ENCODE measurements at regions not wholly inside any gene's neighbourhood (a gene's known extent, or its start where the extent isn't known, plus 50 kb on each side); places are given as distances from the start of the nearest gene placed in this dataset.
"Not testable (repeated sequence)": the region's sequence is repeated elsewhere in the genome, so short reads cannot be mapped to it uniquely, and the experiment has no call there.

- DNase-seq (ENCODE audit: low read depth): no peak
- H3K4me3 ChIP-seq (ENCODE audit: low read depth, low read length): no peak overlapping the region
Observed at GRCh38 chr14:40354754-40355153, 922.5 kb upstream of the FBXO33 start.

GRCh38 chr14:40348104-40348503 is 915.9 kb upstream of the FBXO33 start:
- not testable (repeated sequence) for H3K4me3 ChIP-seq (ENCODE audit: low read depth, low read length); DNase-seq (ENCODE audit: low read depth)

GRCh38 chr14:40347675-40348074 is 915.4 kb upstream of the FBXO33 start:
- no peak overlapping the region for H3K4me3 ChIP-seq (ENCODE audit: low read depth, low read length)
- DNase-seq (ENCODE audit: low read depth): no peak

DNA sequence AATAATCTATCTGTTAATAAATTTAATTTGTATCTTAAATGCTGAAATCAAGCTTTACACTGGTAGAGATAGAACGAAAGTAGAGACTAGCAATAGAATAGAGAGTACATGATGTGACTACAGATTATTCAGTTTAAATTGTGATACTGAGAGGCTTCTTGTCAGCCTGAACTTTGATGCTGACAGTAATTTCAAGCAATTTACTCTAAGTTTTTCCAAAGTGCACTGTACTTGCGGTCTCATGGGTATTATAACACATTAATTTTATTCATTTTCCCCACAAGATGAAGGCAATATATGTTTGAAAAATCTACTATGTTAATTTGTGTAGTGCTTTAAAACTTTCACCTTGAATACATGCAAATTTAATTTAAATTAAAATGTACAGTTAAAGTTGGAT is 914.0 kb upstream of the FBXO33 start:
- no peak for DNase-seq (ENCODE audit: low read depth)

DNA sequence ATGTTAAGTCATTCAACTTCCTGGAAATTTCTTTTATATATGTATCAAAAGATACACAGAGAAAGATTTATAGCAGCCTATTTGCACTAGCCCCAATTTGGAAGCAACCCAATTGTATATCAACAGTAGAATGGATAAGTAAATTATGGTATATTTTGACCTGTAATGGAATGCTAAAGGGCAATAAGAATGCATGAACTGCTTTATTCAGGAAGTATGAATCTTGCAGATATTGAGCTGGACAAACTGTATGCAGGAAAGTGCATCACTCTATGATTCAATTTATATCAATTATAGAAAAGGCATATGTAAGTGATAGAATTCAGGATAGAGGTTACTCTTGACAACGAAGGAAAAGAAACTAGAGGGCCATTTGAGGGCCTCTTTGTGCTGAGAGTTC is 913.1 kb upstream of the FBXO33 start:
- no peak for DNase-seq (ENCODE audit: low read depth)
- no peak overlapping the region for H3K4me3 ChIP-seq (ENCODE audit: low read depth, low read length)

More for the DNA sequence above, 914.0 kb upstream of the FBXO33 start:
- no peak overlapping the region for H3K4me3 ChIP-seq (ENCODE audit: low read depth, low read length)

GRCh38 chr14:40340708-40341107 is 908.5 kb upstream of the FBXO33 start:
- no peak overlapping the region for H3K4me3 ChIP-seq (ENCODE audit: low read depth, low read length)
- DNase-seq (ENCODE audit: low read depth): no peak

DNA sequence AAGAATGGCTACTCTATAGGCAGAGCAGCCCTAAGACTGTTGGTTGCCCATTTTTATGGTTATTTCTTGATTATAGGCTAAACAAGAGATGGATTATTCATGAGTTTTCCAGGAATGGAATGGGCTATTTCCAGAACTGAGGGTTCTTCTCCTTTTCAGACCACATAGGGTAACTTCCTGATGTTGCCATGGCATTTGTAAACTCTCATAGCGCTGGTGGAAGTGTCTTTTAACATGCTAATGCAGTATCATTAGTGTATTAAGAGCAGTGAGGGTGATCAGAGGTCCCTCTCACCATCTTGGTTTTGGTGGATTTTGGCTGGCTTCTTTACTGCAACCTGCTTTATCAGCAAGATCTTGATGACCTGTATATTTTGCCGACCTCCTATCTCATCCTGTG is 904.6 kb upstream of the FBXO33 start:
- no peak overlapping the region for H3K4me3 ChIP-seq (ENCODE audit: low read depth, low read length)
- no peak for DNase-seq (ENCODE audit: low read depth)

DNA sequence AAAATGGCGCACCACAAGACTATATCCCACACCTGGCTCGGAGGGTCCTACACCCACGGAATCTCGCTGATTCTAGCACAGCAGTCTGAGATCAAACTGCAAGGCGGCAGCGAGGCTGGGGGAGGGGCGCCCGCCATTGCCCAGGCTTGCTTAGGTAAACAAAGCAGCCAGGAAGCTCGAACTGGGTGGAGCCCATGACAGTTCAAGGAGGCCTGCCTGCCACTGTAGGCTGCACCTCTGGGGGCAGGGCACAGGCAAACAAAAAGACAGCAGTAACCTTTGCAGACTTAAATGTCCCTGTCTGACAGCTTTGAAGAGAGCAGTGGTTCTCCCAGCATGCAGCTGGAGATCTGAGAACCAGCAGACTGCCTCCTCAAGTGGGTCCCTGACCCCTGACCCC is 894.3 kb upstream of the FBXO33 start:
- not testable (repeated sequence) for H3K4me3 ChIP-seq (ENCODE audit: low read depth, low read length); DNase-seq (ENCODE audit: low read depth)

DNA sequence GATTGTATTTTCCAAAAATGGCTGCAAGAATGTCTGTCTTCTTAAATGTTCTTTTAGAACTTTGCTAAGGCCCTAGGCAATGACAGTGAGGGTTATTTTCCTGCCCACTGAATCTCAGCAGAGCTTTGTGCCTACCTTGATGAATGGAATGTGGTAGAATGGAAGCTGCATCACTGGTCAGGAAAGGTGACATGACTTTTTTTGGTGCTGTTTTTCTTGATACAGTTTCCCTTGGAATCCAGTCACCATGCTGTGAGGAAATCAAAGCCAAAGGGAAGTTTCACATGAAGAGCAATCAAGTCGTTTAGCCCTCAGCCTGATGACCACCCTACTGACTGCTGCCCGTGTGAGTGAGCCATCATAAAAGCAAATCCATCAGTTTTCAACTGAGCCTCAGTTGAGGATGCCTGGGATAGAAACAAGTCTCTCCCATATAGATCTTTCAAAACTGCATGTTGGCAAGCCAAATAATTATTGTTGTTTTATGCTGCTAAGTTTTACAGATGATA is 886.0 kb upstream of the FBXO33 start:
- H3K4me3 ChIP-seq (ENCODE audit: low read depth, low read length): no peak overlapping the region
- DNase-seq (ENCODE audit: low read depth): no peak

- no peak for DNase-seq (ENCODE audit: low read depth)
- H3K4me3 ChIP-seq (ENCODE audit: low read depth, low read length): no peak overlapping the region
Observed at GRCh38 chr14:40317690-40318089, 885.5 kb upstream of the FBXO33 start.

DNA sequence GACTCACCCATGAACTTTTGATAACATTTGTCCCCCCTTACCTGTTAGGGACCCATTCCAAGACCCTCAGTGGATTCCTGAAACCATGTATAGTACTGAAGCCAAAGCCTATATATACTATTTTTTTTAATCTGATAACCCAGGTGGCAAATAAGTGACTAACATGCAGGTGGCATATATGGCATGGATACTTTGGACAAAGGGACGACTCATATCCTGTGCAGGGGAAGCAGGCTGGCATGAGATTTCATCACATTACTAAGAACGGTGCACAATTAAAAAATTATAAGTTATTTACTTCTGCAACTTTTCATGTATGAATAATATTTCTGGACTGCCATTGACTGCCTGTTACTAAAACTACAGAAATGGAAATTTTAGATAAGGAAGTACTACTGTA is 880.1 kb upstream of the FBXO33 start:
- no peak for DNase-seq (ENCODE audit: low read depth)

DNA sequence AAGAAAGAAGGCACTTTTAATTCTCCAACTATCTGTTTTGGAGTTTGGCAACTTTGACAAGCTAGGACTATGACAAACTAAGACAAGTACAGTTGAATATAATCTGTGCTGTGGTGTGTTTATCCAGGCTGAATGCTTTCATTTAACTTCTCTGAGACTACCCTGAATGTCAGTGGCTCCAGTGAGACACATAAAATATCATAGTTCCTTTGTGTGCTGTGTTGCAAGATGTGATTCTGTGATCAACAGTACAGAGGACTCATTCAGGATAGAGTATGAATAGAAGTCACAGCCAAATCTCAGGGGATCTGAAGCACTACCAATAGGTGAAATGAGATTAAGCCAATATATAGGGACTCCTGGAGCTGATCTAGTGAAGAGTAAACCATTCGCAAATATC is 876.9 kb upstream of the FBXO33 start:
- H3K4me3 ChIP-seq (ENCODE audit: low read depth, low read length): no peak overlapping the region
- DNase-seq (ENCODE audit: low read depth): no peak

More for the DNA sequence above, 880.1 kb upstream of the FBXO33 start:
- H3K4me3 ChIP-seq (ENCODE audit: low read depth, low read length): no peak overlapping the region

- H3K4me3 ChIP-seq (ENCODE audit: low read depth, low read length): no peak overlapping the region
- DNase-seq (ENCODE audit: low read depth): no peak
Observed at GRCh38 chr14:40308240-40308639, 876.0 kb upstream of the FBXO33 start.

DNA sequence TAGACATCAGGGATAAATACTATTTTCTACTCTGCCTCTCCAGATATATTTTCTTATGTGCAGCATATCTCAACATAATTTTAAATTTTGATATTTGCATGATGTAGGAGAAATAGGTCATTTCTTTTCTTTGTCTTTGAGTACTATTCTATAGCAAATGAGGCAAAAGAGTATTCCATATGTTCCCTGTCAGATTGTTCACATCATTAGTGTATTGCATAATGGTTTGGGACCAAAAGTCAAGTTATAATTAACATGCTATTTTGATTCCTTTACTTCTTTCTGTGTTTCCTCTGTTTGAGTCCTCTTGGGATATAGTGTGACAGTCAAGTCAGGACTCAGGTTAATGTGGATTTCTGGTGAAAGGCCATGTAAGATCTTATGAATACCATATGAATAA is 864.6 kb upstream of the FBXO33 start:
- DNase-seq (ENCODE audit: low read depth): no peak
- no peak overlapping the region for H3K4me3 ChIP-seq (ENCODE audit: low read depth, low read length)

DNA sequence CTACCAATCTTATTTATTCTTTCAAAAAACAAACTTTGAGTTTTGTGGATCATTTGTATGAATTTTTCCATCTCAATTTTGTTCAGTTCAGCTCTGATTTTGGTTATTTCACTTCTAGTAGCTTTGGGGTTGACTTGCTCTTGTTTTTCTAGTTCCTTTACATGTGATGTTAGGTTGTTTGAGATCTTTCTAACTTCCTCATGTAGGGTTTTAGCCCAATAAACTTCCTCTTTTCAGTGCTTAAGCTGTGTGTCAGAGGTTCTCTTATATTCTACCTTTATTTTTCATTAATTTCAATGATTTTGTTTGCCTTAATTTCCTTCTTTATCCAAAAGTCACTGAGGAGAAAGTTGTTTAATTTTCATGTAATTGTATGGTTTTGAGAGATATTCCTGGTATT is 860.4 kb upstream of the FBXO33 start:
- DNase-seq (ENCODE audit: low read depth): no peak
- no peak overlapping the region for H3K4me3 ChIP-seq (ENCODE audit: low read depth, low read length)

DNA sequence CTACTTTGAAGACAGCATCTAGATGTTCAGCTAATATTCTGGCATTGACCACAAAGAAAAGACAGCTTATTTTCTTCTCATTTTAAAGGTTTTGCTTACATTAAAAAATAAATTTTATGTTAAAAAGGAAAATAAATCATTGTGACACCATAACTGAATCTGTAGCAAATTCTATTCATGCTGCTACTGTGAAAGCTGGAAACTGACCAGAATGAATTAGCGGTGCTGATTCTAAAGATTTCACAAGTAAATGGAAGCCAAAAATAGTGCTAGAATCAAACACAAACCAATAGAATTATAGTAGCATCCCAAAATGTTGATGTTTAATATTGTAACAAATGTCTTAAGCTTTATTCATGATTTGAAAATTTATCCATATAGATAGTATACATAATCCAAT is 850.0 kb upstream of the FBXO33 start:
- DNase-seq (ENCODE audit: low read depth): no peak
- H3K4me3 ChIP-seq (ENCODE audit: low read depth, low read length): no peak overlapping the region

GRCh38 chr14:40280652-40281051 is 848.4 kb upstream of the FBXO33 start:
- DNase-seq (ENCODE audit: low read depth): no peak
- H3K4me3 ChIP-seq (ENCODE audit: low read depth, low read length): no peak overlapping the region

- H3K4me3 ChIP-seq (ENCODE audit: low read depth, low read length): no peak overlapping the region
- no peak for DNase-seq (ENCODE audit: low read depth)
Observed at GRCh38 chr14:40273417-40273816, 841.2 kb upstream of the FBXO33 start.

GRCh38 chr14:40271480-40271879 is 839.2 kb upstream of the FBXO33 start:
- no peak overlapping the region for H3K4me3 ChIP-seq (ENCODE audit: low read depth, low read length)
- DNase-seq (ENCODE audit: low read depth): no peak

GRCh38 chr14:40269436-40269835 is 837.2 kb upstream of the FBXO33 start:
- no peak for DNase-seq (ENCODE audit: low read depth)
- no peak overlapping the region for H3K4me3 ChIP-seq (ENCODE audit: low read depth, low read length)

GRCh38 chr14:40268236-40268635 is 836.0 kb upstream of the FBXO33 start:
- no peak for DNase-seq (ENCODE audit: low read depth)

DNA sequence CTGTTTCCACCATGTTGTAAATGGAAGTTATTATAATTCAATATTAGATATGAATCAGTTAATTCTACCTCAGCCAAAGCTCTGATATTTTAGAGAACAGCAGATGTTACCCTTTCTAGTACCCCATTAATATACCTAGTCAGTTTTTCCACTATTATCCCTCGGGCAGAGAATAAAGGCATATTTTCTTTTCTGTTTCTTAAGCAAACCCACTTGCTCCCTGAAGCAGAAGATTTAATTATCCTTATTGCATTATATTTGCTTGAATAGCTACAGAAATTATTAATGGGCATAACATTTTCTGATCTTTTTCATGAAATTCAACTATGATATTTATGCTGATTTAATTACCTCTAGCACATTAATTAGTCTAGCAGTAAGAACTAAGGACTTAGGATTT is 832.9 kb upstream of the FBXO33 start:
- no peak for DNase-seq (ENCODE audit: low read depth)
- no peak overlapping the region for H3K4me3 ChIP-seq (ENCODE audit: low read depth, low read length)

More at GRCh38 chr14:40268236-40268635, 836.0 kb upstream of the FBXO33 start:
- no peak overlapping the region for H3K4me3 ChIP-seq (ENCODE audit: low read depth, low read length)
